ENCODE measurements at regions not wholly inside any gene's neighbourhood (a gene's known extent, or its start where the extent isn't known, plus 50 kb on each side); places are given as distances from the start of the nearest gene placed in this dataset.

DNA sequence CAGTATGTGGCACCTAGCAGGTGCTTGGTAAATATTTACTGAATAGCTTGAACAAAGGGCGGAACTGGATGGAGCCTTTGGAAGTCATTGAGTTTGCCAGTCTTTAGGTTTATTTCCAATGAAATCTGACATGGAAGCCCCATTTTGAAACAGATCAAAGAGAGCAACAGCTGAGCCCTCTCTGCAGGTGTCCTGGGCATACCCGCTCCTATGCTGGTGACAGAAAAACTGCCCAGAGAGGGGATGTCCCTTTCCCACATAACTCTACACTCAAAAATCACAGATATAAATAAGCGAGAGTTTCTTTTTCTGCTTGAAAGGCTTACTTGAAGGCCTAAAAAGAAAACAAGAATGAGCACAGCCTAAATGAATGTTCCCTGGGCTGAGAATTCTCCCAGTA is 53.0 kb upstream of the RALY start:
- TF ChIP-seq ZBTB7A (IDR thresholded peaks at IDR 0.05; ENCODE audit: low read depth) (no peak), TAF1 (IDR thresholded peaks at IDR 0.05; ENCODE audit: low read depth) (no peak), YY1 (IDR thresholded peaks at IDR 0.05; ENCODE audit: low read depth) (no peak)
